ENCODE measurements at regions not wholly inside any gene's neighbourhood (a gene's known extent, or its start where the extent isn't known, plus 50 kb on each side); places are given as distances from the start of the nearest gene placed in this dataset.

DNA sequence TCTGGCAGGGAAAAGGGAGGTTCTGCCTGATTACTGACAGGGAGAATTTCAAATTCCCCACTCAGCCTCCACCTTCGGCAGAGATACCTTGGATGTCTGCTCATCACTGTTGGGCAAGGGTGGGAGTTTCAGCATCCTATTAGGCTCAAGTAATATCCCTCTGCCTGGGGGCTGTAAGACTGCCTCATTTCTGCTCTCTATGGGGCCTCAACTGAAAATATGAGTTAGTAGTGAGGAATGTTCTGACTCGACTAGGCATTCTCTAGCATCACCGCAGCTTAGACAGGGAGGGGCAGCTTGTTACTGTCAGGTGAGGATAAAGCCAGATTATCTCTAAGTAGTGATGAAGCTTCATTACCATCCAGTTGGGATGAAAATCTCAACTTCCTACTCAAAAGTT, 87.7 kb upstream of the LRP1B start:
- DNase-seq (ENCODE audit: low spot score), result no peak
- Histone ChIP-seq H3K9ac (ENCODE audit: low read depth in 1 of 2, low read length in 2 of 2) (no peak overlapping the region), H3K27me3 (ENCODE audit: control insufficient read depth in 4 of 4, insufficient read depth in 4 of 4, low read length in 3 of 4) (no peaks in the 10 kb centered on the region), H3K4me1 (ENCODE audit: control insufficient read depth in 4 of 4, insufficient read depth in 4 of 4, low read length in 3 of 4) (no peaks in the 10 kb centered on the region), H3K4me3 (ENCODE audit: low read depth in 1 of 3, low read length in 3 of 3) (no peak overlapping the region), H3K27ac (ENCODE audit: low read depth in 1 of 2, low read length in 2 of 2) (no peak overlapping the region), H3K36me3 (ENCODE audit: control insufficient read depth in 4 of 4, insufficient read depth in 3 of 4, low read depth in 1 of 4, low read length in 3 of 4) (no peaks in the 10 kb centered on the region), H3K9me3 (ENCODE audit: control insufficient read depth in 4 of 4, low read length in 3 of 4) (peaks cover 0 to 1% (median 0%) of the 10 kb centered on the region in 4 donors)
- 77% methylated on average over 3 of the region's 3 CpGs for WGBS
- TF ChIP-seq JUND (IDR thresholded peaks at IDR 0.05), result no peak
- TF ChIP-seq FOXA2 (IDR thresholded peaks at IDR 0.05), result no peak
- TF ChIP-seq, protein P1, sequence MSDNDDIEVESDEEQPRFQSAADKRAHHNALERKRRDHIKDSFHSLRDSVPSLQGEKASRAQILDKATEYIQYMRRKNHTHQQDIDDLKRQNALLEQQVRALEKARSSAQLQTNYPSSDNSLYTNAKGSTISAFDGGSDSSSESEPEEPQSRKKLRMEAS (IDR thresholded peaks at IDR 0.05), result no peak
- TF ChIP-seq EGR1 (IDR thresholded peaks at IDR 0.05; ENCODE audit: low read depth in 2 of 2), result no peak

- Histone ChIP-seq H3K4me1 (ENCODE audit: control insufficient read depth in 4 of 4, insufficient read depth in 4 of 4, low read length in 3 of 4) (no peaks in the 10 kb centered on the region), H3K4me3 (ENCODE audit: low read depth in 1 of 3, low read length in 3 of 3) (no peak overlapping the region), H3K27me3 (ENCODE audit: control insufficient read depth in 4 of 4, insufficient read depth in 4 of 4, low read length in 3 of 4) (no peaks in the 10 kb centered on the region), H3K9me3 (ENCODE audit: control insufficient read depth in 4 of 4, low read length in 3 of 4) (peaks cover 0 to 1% (median 0%) of the 10 kb centered on the region in 4 donors), H3K9ac (ENCODE audit: low read depth in 1 of 2, low read length in 2 of 2) (no peak overlapping the region), H3K27ac (ENCODE audit: low read depth in 1 of 2, low read length in 2 of 2) (no peak overlapping the region), H3K36me3 (ENCODE audit: control insufficient read depth in 4 of 4, insufficient read depth in 3 of 4, low read depth in 1 of 4, low read length in 3 of 4) (no peaks in the 10 kb centered on the region)
- TF ChIP-seq RAD21 (IDR thresholded peaks at IDR 0.05) (no peak), EGR1 (IDR thresholded peaks at IDR 0.05; ENCODE audit: low read depth in 2 of 2) (no peak), HNF4A (conservative IDR thresholded peaks at IDR 0.05) (no peak), HNF4G (IDR thresholded peaks at IDR 0.05) (no peak), JUND (IDR thresholded peaks at IDR 0.05) (no peak), FOXA2 (IDR thresholded peaks at IDR 0.05) (no peak), GABPA (IDR thresholded peaks at IDR 0.05 in 1 of 2, conservative IDR thresholded peaks at IDR 0.05 in 1 of 2) (no peak), FOXA1 (IDR thresholded peaks at IDR 0.05) (no peak), SP1 (IDR thresholded peaks at IDR 0.05) (no peak), CTCF (IDR thresholded peaks at IDR 0.05; ENCODE audit: low read depth, low read length, missing input control) (no peak)
- TF ChIP-seq, protein P1 (IDR thresholded peaks at IDR 0.05), result no peak
- TF ChIP-seq, protein P2, sequence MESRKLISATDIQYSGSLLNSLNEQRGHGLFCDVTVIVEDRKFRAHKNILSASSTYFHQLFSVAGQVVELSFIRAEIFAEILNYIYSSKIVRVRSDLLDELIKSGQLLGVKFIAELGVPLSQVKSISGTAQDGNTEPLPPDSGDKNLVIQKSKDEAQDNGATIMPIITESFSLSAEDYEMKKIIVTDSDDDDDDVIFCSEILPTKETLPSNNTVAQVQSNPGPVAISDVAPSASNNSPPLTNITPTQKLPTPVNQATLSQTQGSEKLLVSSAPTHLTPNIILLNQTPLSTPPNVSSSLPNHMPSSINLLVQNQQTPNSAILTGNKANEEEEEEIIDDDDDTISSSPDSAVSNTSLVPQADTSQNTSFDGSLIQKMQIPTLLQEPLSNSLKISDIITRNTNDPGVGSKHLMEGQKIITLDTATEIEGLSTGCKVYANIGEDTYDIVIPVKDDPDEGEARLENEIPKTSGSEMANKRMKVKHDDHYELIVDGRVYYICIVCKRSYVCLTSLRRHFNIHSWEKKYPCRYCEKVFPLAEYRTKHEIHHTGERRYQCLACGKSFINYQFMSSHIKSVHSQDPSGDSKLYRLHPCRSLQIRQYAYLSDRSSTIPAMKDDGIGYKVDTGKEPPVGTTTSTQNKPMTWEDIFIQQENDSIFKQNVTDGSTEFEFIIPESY (IDR thresholded peaks at IDR 0.05), result no peak
- TF ChIP-seq, protein P3, sequence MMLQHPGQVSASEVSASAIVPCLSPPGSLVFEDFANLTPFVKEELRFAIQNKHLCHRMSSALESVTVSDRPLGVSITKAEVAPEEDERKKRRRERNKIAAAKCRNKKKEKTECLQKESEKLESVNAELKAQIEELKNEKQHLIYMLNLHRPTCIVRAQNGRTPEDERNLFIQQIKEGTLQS (IDR thresholded peaks at IDR 0.05), result no peak
- TF ChIP-seq, protein P4, sequence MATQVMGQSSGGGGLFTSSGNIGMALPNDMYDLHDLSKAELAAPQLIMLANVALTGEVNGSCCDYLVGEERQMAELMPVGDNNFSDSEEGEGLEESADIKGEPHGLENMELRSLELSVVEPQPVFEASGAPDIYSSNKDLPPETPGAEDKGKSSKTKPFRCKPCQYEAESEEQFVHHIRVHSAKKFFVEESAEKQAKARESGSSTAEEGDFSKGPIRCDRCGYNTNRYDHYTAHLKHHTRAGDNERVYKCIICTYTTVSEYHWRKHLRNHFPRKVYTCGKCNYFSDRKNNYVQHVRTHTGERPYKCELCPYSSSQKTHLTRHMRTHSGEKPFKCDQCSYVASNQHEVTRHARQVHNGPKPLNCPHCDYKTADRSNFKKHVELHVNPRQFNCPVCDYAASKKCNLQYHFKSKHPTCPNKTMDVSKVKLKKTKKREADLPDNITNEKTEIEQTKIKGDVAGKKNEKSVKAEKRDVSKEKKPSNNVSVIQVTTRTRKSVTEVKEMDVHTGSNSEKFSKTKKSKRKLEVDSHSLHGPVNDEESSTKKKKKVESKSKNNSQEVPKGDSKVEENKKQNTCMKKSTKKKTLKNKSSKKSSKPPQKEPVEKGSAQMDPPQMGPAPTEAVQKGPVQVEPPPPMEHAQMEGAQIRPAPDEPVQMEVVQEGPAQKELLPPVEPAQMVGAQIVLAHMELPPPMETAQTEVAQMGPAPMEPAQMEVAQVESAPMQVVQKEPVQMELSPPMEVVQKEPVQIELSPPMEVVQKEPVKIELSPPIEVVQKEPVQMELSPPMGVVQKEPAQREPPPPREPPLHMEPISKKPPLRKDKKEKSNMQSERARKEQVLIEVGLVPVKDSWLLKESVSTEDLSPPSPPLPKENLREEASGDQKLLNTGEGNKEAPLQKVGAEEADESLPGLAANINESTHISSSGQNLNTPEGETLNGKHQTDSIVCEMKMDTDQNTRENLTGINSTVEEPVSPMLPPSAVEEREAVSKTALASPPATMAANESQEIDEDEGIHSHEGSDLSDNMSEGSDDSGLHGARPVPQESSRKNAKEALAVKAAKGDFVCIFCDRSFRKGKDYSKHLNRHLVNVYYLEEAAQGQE (IDR thresholded peaks at IDR 0.05), result no peak
- DNase-seq (ENCODE audit: low spot score), result no peak
These were observed 87.0 kb upstream of the LRP1B start for GRCh38 chr2:142217804-142218203.
